ENCODE measurements at regions not wholly inside any gene's neighbourhood (a gene's known extent, or its start where the extent isn't known, plus 50 kb on each side); places are given as distances from the start of the nearest gene placed in this dataset.

- TF ChIP-seq CTCF (IDR thresholded peaks at IDR 0.05) (no peak), POLR2A (IDR thresholded peaks at IDR 0.05) (no peak)
Observed at GRCh38 chr15:77753939-77754338, 121.2 kb upstream of the LINGO1 start.

All from heart left ventricle (tissue), 13 donors.